HTR-8/SVneo (cell line): ENCODE measurements at regions not wholly inside any gene's neighbourhood (a gene's known extent, or its start where the extent isn't known, plus 50 kb on each side); places are given as distances from the start of the nearest gene placed in this dataset.

Experiments
- DNase-seq: peaks from one replicate; pipeline ENCODE4 v3.0.0; 2011; ENCODE audit warnings: low spot score, mixed read lengths; ENCODE audit not compliant: insufficient read length
- FAIRE-seq: peaks from 2 replicates; lab custom pipeline; 2011; peaks lifted over from hg19 to GRCh38; lab: Jason Lieb, UNC

DNA sequence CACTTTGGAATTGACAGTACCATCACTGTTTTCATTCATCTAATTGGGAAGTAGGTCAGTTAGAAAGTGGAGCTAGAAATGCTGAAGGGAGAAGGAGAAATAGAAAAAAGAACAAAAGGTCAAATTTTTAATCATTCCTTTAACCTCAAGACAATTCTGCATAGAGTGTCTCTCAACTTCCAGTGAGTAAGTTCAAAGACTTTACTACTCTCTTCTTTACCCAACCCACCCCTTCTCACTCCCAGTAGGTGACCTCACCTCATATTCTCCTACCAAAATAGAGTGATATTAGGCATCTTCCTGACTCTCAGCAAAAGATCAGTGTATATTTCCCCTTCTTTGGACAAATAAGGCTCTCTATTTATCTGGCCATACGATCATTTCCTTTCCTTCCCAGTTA, 340.0 kb upstream of the JAG1 start:
- DNase-seq, result no peak
- no peak for FAIRE-seq

DNA sequence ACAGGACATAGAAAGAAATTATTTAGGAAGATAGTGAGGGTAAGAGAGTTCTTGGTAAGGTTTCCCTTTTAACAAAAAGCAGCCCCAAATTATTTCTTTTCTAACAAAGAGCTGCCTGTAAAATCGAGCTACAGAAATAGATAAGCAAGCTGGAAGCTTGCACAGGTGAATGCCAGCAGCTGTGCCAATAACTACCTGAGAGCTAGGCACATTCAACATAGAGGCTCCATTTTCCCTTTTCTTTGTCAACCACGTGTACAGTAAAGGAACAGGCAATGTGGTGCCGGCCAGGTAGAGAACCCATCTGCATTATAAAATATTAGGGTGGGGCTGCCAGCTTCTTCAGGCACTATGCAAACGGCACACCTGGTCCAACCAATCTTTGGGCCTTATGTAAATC, 341.6 kb upstream of the JAG1 start:
- DNase-seq (no peak), FAIRE-seq (no peak)

DNA sequence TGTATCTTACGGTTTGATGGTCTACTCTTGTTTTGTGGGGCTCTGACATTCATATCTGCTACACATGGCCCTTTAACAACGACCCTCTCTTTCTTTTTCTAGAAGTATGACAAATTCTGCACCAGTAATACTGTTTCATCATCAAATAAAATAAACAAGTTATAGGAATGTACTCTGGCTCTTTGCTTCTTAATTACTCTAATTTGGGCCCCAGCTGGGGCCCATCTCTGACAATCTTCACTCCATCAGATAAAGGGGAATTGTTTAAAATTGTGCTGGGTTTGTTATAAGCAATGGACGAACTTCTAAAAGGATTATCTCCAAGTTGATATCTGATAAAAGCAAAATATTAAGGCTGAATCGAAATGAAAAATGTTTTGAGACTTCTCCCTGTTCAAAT, 343.6 kb upstream of the JAG1 start:
- DNase-seq (no peak), FAIRE-seq (no peak)

DNA sequence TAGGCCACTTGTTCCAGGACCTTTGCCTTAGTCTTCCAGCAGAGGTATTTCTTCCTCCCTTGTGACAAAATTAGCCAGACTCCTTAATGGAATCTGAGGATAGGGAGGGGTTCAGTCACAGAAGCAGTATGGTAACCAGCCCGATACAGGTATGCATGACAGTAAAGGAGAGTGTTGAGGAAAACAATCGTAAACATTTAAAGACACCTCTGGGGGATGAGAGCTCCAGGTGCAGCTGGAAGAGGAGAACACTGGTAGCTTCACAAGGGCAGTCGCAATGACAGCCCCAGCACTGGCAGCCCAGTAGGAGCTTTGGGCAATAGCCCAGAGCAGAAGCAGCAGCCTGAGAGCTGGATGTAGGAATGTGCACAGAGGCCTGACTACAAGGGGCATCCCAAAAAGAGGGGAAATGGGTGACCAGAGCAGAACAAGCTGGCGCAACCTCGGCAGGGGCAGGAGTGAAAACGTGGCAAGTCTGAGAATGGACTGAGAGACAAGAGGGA, 344.9 kb upstream of the JAG1 start:
- no peak for FAIRE-seq
- DNase-seq, result no peak

DNA sequence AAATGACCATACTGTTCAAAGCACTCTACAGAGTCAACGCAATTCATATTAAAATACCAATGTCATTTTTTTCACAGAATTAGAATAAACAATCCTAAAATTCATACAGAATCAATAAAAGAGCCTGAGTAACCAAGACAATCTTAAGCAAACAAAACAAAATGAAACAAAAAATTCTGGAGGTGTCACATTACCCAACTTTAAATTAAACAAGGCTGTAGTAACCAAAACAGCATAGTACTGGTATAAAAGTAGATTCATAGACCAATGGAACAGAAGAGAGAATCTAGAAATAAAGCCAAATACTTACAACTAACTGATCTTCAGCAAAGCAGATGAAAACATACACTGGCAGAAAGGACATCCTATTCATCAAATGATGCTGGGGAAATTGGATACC, 346.9 kb upstream of the JAG1 start:
- FAIRE-seq, result no peak
- no peak for DNase-seq

DNA sequence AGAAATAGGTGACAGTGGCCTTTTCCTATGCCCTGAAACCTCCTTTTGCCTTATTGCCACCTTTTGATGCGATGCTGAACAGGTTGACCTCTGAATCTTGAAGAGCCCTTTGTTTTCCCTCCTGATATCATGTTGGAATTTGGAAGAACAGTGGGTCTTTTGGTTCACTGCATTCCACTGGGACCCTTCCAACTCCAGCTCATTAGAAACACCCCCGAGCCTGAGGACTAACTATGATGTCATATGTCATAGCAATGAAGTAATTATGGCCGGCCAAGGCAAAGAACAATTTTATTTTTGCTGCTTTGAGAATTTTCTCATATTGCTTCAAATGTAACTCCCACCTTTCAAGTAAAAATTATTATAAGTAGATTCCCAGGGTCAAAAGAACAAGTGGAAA, 353.4 kb upstream of the JAG1 start:
- DNase-seq (no peak), FAIRE-seq (no peak)

DNA sequence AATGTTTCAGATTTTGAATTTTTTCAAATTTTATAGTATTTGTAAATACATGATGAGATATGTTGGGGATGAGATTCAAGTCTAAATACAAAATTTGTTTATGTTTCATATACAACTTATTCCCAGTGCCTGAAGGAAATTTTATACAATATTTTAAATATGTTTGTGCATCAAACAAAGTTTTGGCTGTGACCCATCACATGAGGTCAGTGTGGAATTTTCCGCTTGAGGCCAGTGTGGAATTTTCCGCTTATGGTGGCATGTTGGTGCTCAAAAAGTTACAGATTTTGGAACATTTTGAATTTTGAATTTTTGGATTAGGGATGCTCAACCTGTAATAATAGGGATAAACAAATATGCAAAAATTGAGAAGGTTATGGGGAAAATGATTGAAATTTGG, 356.6 kb upstream of the JAG1 start:
- DNase-seq (no peak), FAIRE-seq (no peak)

DNA sequence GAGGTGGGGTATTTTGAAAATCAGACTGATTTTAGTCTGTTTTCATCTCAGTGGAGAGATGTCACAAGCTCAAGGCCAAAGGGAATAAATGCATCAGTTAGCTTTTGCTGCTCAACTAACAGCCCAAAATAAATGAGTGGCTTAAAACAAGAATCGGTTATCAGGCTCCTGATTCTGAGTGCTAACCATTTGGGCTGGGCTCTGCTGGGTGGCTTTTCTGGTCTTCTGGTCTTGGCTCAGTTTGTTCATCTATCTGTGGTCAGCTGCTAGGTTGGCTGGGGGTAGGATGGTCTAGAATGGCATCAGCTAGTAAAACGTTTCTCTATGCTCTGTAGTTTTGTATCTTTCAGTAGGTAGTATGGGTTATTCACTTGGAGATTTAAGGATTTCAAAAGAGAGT, 357.5 kb upstream of the JAG1 start:
- DNase-seq (no peak), FAIRE-seq (no peak)

DNA sequence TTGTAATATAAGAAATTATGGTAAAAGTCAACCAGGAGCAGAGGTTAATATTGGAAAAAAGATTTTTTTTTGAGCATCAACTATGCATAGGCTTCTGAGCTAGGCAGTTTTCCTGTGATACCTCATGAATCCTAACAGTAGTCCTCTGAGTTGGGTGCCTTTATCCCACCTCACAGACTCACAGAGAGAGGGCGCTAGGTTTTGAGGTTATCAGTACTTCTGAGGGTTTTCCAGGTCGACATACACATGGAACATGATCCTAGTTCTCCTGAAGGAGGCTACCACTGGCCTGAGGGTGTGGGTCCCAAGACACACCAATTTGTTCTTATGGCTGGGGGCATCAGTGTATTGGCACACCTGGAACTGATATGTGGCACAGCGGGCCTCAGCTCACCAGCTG, 358.8 kb upstream of the JAG1 start:
- FAIRE-seq (no peak), DNase-seq (no peak)

DNA sequence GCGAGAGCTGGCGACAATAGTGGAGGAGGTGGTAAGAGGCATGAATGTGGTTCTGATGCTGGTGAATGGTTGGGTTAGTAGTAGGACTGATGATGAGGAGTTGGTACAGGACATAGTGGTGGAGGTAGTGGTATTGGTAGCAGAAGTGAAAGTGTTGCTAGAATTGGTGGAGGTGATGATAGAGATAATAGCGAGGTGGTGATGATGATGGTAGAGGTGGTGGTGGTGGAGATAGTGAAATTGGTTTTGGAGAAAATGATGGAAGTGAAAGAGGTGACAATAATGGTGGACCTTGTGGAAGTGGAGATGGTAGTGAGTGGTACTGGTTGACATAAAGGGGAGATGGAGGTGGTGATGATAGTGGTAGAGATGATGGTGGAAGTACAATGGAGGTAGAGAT, 360.2 kb upstream of the JAG1 start:
- FAIRE-seq, result peak; percentile 71
- DNase-seq, result no peak

DNA sequence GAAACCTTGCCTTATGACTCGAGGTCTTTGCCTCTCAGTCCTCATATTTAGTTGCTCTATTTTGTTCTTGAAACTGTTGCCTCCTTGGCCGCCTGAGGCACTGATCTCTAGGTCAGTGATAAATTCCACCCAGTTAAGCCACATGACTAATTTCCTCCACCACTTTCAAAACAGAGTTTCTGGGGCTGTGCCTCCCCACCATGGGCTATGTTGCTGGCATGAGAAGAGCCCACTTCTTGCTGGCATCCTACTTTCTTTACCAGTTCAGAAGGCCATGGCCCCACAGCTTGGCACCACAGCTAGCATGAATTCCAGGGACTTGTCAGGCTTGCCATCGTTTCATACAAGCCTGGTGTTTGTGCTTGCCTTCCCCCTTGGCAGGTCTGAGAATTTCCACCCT, 361.4 kb upstream of the JAG1 start:
- DNase-seq (no peak), FAIRE-seq (no peak)

DNA sequence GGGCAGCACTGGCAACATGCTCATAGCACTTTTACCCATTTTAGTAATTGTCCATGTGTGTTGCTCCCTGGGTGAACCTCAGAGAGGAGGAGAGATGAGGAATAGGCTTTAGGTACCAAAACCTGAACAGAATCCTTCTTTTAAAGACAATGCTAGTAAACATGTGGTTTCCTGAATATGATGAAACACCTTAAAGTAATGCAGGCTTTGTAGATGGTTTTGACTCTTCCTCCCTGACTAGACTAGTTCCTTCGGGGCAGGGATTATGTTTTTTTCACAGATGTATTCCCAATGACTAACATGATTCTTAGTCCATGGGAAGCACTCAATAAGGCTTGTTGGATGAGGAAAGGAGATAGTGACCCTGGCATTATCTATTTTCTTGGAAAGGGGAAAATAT, 367.6 kb upstream of the JAG1 start:
- FAIRE-seq (no peak), DNase-seq (no peak)

DNA sequence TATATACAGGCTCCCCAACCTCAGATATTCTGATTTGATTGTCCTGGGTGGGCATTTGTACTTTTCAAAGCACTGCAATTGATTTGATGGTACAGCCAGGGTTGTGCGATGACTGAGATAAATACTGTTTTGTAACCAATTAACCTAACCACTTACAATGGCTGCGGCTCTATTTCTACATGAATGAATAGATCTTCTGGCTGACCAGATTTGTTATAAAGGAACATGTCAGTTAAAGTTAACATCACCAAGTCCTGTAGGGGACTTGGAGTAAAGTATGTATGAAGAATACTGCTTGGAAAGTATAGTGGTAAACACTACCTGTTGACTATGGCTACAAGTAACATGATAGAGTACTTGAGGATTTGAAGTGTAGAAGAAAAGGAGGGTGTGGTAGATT, 369.2 kb upstream of the JAG1 start:
- FAIRE-seq, result no peak
- no peak for DNase-seq

DNA sequence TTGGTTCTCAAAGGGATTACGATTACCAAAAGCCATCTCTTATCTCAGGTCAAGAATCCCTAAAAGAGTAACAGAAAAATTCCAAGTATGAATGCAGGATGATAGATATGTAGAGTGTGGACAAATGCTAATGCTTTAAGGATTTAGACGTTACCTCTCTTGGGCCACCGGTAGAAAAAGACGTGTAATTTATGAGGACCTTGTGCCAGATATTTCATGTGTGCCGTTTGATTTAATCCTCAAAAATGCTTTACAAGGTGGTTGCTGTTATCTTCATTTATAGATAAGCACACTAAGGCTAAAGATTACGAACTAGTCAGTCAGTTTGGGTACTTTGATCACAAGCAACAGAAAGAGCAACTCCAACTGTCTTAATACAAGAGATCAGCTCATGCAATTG, 370.8 kb upstream of the JAG1 start:
- no peak for FAIRE-seq

DNA sequence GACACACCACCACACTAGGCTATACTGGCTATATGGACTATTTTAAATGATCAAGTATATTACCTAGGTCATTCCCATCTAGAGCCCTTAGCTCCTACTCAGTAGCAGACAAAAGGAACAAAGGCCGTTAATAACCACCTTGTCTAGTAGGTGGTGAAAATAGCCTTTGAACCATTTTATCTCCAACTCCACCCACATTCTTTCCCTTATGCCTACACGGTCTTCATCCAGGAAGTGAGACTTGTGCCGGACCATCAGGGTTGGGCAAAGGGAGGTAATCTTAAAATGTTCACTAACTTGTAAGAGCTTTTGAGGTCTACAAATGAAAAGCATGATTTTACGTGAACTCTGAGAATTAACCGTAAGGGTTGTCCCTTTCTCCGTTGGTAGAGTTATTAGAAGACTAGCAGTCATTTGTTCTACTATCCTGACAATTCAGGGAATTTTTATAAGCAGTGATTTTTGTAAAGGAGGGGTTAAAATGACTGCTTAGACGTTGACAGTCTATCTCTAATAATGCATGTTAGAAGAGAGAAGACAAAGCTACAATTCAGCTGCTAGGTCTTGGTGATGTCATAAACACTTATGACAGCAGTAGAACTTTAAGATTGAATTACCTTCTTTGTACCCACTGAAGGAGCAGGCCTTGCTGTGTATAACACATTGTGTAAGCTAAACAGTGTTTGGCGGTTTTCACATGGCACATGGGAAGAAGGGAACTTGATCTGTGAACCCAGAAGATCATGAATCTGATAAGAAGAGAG, 371.8 kb upstream of the JAG1 start:
- FAIRE-seq, result no peak

More for the DNA sequence above, 370.8 kb upstream of the JAG1 start:
- DNase-seq, result no peak

DNA sequence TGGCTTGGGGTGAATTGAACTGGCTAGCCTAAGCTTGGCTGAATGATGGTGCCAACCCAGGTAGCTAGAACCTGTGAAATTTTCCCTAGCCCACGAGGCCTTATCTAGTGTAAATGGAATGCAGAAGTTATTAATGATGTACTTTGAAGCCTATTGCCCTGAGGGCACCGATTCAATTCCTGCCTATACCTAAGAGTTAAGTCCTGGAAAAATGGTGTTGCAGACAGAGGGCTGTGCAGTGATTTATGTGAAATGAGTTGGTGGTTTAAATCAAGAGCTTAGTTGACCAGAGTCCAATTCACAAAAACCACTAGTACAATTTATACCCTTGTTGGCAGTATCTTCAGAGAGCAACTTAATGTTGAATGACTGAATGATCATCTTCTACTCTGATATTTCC, 373.8 kb upstream of the JAG1 start:
- FAIRE-seq, result no peak

More for the DNA sequence above, 371.8 kb upstream of the JAG1 start:
- no peak for DNase-seq

DNA sequence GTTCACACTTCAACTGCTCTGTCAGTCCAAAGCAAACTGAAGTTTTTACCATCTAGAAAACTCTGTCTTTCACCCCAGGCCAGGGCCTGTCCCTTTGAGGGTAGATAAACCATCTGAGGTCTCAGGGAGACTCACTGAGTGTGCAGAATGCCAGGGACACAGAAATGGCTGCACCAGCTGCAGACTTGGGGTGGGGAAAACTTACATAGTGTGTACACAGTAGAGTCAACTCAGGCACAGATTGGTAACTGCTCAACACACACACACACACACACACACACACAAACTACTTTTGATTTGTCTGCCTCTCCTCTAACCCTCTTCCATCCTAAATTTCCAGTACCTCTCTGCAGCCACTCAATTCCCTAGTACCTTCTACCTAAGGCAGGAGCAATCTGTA, 374.9 kb upstream of the JAG1 start:
- DNase-seq, result no peak
- FAIRE-seq, result no peak

More for the DNA sequence above, 373.8 kb upstream of the JAG1 start:
- peak; percentile 1 for DNase-seq

DNA sequence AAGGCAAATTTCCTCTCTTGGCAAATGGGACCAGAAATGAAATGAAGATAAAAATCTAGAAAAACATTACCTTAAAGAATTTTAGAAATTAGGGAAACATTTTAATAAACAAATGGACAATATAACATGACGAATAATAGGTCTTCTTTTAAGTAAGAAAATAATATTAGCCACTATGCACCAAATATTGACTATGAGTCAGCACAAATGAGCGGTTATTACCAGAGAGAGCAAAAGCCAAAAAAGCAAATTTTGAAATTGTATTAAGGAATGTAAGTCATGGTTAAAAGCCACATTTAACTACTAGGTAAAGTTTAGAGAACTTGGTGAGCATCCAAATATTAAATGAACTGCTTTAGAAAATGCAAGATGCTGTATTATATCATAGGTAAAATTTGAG, 376.6 kb upstream of the JAG1 start:
- no peak for DNase-seq
- FAIRE-seq, result no peak

DNA sequence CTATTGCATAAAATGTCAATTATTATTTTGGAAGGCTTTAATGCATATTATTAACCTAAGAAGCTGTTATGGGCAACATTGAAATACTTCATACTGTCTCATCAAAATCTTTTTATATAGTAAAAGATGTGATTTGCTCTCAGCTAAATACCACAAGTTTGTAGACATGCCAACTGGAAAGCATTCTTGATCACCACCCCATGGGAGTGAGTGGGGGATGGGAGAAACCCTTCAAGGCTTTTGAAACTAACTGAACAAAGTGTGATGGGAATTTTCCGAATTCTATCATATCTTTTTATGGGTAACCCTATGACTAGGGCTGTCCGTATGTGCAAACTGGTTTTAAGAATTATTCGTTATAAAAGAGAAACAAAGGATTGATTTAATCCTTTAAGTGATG, 377.3 kb upstream of the JAG1 start:
- DNase-seq (no peak), FAIRE-seq (no peak)

DNA sequence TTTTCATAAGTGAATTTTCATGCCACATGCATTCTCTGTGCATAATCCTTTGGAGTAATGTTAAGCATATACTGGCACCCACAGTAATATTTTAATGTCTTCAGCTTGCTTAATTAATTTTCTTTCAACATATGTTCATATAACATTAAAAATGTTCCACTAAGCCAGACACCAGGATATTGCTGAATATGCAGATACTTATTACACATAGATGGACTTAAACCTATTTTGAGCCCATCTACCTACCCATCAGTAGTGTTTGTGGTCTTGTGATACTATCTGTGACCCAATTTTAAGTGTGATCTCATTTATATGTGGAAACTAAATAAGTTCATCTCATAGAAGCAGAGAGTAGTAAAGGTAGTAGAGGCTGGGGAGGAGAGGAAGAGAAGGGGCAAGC, 379.5 kb upstream of the JAG1 start:
- FAIRE-seq (no peak), DNase-seq (no peak)

DNA sequence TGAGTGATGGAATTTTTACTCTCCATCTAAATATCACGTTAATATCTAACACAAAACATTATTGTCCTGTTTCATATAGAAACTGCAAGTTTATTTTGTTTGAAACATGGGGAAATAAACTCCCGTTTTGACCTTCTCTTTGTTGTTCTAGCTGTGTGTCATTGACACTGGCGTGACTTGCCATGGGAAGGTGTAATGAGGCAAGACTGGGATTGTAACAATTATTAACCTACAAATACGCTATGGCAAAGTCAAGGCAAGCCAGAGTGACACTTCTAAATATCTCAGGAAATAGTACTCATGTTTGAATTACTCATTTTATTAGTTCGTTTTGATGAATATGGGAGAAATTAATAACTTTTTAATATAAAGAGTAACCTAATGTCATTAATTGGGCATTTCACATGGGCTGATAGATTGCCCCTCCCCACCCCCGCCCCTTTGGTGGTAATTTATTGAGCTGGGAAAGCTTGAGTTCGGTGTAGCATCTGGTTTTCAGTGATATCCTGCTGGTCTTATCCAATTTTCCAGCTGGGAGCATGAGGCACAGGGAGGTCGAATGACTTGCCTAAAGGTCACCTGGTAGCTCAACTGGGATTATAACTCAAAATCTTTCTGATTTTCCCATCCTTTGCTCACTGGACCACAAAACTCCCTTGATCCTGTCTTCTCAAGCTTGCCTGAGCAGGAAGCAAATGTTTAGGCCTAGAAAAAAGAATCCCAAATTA, 380.6 kb upstream of the JAG1 start:
- FAIRE-seq, result no peak
- no peak for DNase-seq

DNA sequence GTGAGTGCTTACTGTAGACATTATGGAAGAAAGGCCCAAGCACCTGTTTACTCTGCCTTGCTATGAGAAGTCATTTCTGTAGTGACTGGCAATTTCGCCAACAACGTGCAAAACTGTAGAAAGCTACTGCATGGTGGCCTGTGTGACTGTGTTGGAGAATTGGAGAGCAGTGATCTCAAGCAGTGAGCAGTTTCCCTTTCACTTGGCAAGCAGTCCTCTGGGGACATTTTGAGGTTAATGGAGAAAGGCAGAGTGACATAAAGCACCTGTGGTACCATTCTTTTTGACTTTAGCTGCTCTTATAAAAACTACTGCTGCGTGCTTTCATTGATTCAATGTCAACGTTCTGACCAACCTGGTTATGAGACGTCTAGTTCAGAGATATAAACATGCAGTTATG, 382.6 kb upstream of the JAG1 start:
- no peak for FAIRE-seq

More for the DNA sequence above, 382.6 kb upstream of the JAG1 start:
- DNase-seq, result no peak
